A204.1 (cell line): ENCODE measurements at regions not wholly inside any gene's neighbourhood (a gene's known extent, or its start where the extent isn't known, plus 50 kb on each side); places are given as distances from the start of the nearest gene placed in this dataset.
"Not testable (repeated sequence)": the region's sequence is repeated elsewhere in the genome, so short reads cannot be mapped to it uniquely, and the experiment has no call there.

Experiments
- FAIRE-seq: peaks from 2 replicates; lab custom pipeline; 2012; peaks lifted over from hg19 to GRCh38; lab: Jason Lieb, UNC

GRCh38 chr5:23994581-23995370, 487.4 kb downstream of the PRDM9 start:
- peak; percentile 91 for FAIRE-seq

- no peak for FAIRE-seq
These were observed 489.1 kb downstream of the PRDM9 start for GRCh38 chr5:23996525-23996924.

- peak; percentile 96 for FAIRE-seq
These were observed 498.0 kb downstream of the PRDM9 start for GRCh38 chr5:24005384-24005783.

GRCh38 chr5:24017710-24018109, 510.3 kb downstream of the PRDM9 start:
- not testable (repeated sequence) for FAIRE-seq

- no peak for FAIRE-seq
These were observed 518.9 kb downstream of the PRDM9 start for GRCh38 chr5:24026288-24026687.

GRCh38 chr5:24042688-24043087, 535.3 kb downstream of the PRDM9 start:
- peak; percentile 19 for FAIRE-seq

GRCh38 chr5:24045046-24045445, 537.6 kb downstream of the PRDM9 start:
- FAIRE-seq = no peak

- no peak for FAIRE-seq
These were observed 546.3 kb downstream of the PRDM9 start for GRCh38 chr5:24053737-24054136.

GRCh38 chr5:24059006-24059405, 551.6 kb downstream of the PRDM9 start:
- no peak for FAIRE-seq

- no peak for FAIRE-seq
These were observed 552.3 kb downstream of the PRDM9 start for GRCh38 chr5:24059716-24060115.

GRCh38 chr5:24065779-24066178, 558.4 kb downstream of the PRDM9 start:
- no peak for FAIRE-seq

GRCh38 chr5:24067208-24067607, 559.8 kb downstream of the PRDM9 start:
- FAIRE-seq = no peak

GRCh38 chr5:24068524-24068923, 561.1 kb downstream of the PRDM9 start:
- no peak for FAIRE-seq

- no peak for FAIRE-seq
These were observed 565.7 kb downstream of the PRDM9 start for GRCh38 chr5:24073107-24073506.

GRCh38 chr5:24080046-24080445, 564.7 kb downstream of the CDH10 start:
- no peak for FAIRE-seq

GRCh38 chr5:24094081-24094679, 550.6 kb downstream of the CDH10 start:
- FAIRE-seq = no peak

GRCh38 chr5:24102010-24102409, 542.8 kb downstream of the CDH10 start:
- no peak for FAIRE-seq

- FAIRE-seq = no peak
These were observed 541.2 kb downstream of the CDH10 start for GRCh38 chr5:24103451-24104023.

GRCh38 chr5:24110004-24110615, 534.7 kb downstream of the CDH10 start:
- FAIRE-seq = peak; percentile 94

GRCh38 chr5:24112420-24112819, 532.4 kb downstream of the CDH10 start:
- FAIRE-seq = no peak

GRCh38 chr5:24118351-24118750, 526.4 kb downstream of the CDH10 start:
- no peak for FAIRE-seq

GRCh38 chr5:24135536-24135935, 509.2 kb downstream of the CDH10 start:
- no peak for FAIRE-seq

GRCh38 chr5:24141046-24141445, 503.7 kb downstream of the CDH10 start:
- no peak for FAIRE-seq
